Lower lobe of right lung (tissue), 2 donors: ENCODE measurements at regions not wholly inside any gene's neighbourhood (a gene's known extent, or its start where the extent isn't known, plus 50 kb on each side); places are given as distances from the start of the nearest gene placed in this dataset.

ENCODE experiments used
- ATAC-seq, 2 donors: fragments of 200-7000 bp; cut with Tn5 transposase; one replicate each; pipeline ENCODE4 v1.9.1; 2020 to 2022; ENCODE audit warnings: mild to moderate bottlenecking in 2 of 2, moderate library complexity in 2 of 2
- DNase-seq: peaks from one replicate; pipeline ENCODE4 v3.0.0-alpha.2; 2020
- H3K27ac ChIP-seq: fragments of 200-600 bp; one replicate; pipeline ENCODE4 v1.8.0; 2022
- H3K27me3 ChIP-seq: fragments of 200-600 bp; one replicate; pipeline ENCODE4 v1.8.0; 2022; ENCODE audit warnings: low read depth
- H3K36me3 ChIP-seq: fragments of 200-600 bp; one replicate; pipeline ENCODE4 v1.8.0; 2022; ENCODE audit warnings: mild to moderate bottlenecking
- H3K4me1 ChIP-seq: fragments of 200-600 bp; one replicate; pipeline ENCODE4 v1.8.0; 2022
- H3K4me3 ChIP-seq: fragments of 200-600 bp; one replicate; pipeline ENCODE4 v1.8.0; 2022; ENCODE audit warnings: mild to moderate bottlenecking
- H3K9me3 ChIP-seq: fragments of 200-600 bp; one replicate; pipeline ENCODE4 v1.8.0; 2022
- CTCF ChIP-seq: fragments of 200-600 bp; IDR thresholded peaks from one replicate; pipeline ENCODE4 v1.8.0; 2022; ENCODE audit warnings: antibody characterized with exemption, mild to moderate bottlenecking
- intact Hi-C: fragments of 100-400 bp; cut with DNase I; formaldehyde crosslinking; loops from one replicate; pipeline ENCODE4 v1.11.0; 2022
- donor health status: DM: no; HTN: yes; CAD: no; lungs with severe emphysema.

GRCh38 chr12:127296591-127296990, 970.4 kb upstream of the TMEM132C start:
- no peak for ATAC-seq
- no peak for TF ChIP-seq CTCF
- H3K4me1 ChIP-seq: no peaks in the 10 kb centered on the region
- H3K36me3 ChIP-seq: no peaks in the 10 kb centered on the region
- no peak overlapping the region for H3K27ac ChIP-seq
- no peak for DNase-seq
- H3K9me3 ChIP-seq: no peaks in the 10 kb centered on the region
- intact Hi-C loops: no loop called here
- H3K27me3 ChIP-seq: peaks cover 3% of the 10 kb centered on the region
- no peak overlapping the region for H3K4me3 ChIP-seq

- Histone ChIP-seq H3K27ac (no peak overlapping the region), H3K9me3 (no peaks in the 10 kb centered on the region), H3K4me1 (no peaks in the 10 kb centered on the region), H3K36me3 (no peaks in the 10 kb centered on the region), H3K4me3 (no peak overlapping the region), H3K27me3 (peaks cover 3% of the 10 kb centered on the region)
- DNase-seq: no peak
- intact Hi-C loops: no loop called here
- TF ChIP-seq CTCF: no peak
- no peak for ATAC-seq
Measured at GRCh38 chr12:127297327-127297726, 969.6 kb upstream of the TMEM132C start.

- ATAC-seq (no peak), DNase-seq (no peak)
- Histone ChIP-seq H3K9me3 (no peaks in the 10 kb centered on the region), H3K4me3 (no peak overlapping the region), H3K36me3 (no peaks in the 10 kb centered on the region), H3K27me3 (peaks cover 3% of the 10 kb centered on the region), H3K27ac (no peak overlapping the region), H3K4me1 (no peaks in the 10 kb centered on the region)
- TF ChIP-seq CTCF: no peak
- intact Hi-C loops: no loop called here
Measured at GRCh38 chr12:127300075-127300474, 966.9 kb upstream of the TMEM132C start.

- Histone ChIP-seq H3K9me3 (no peaks in the 10 kb centered on the region), H3K4me1 (no peaks in the 10 kb centered on the region), H3K27ac (no peak overlapping the region), H3K36me3 (no peaks in the 10 kb centered on the region), H3K4me3 (no peak overlapping the region), H3K27me3 (peaks cover 3% of the 10 kb centered on the region)
- intact Hi-C loops: no loop called here
- no peak for ATAC-seq
- DNase-seq: no peak
- TF ChIP-seq CTCF: no peak
Measured at GRCh38 chr12:127300753-127301152, 966.2 kb upstream of the TMEM132C start.

GRCh38 chr12:127301876-127302275, 965.1 kb upstream of the TMEM132C start:
- Histone ChIP-seq H3K27ac (no peak overlapping the region), H3K27me3 (peaks cover 6% of the 10 kb centered on the region), H3K4me1 (no peaks in the 10 kb centered on the region), H3K4me3 (no peak overlapping the region), H3K36me3 (no peaks in the 10 kb centered on the region), H3K9me3 (no peaks in the 10 kb centered on the region)
- TF ChIP-seq CTCF: no peak
- DNase-seq: no peak
- intact Hi-C loops: no loop called here
- ATAC-seq: no peak
